GM08714 (cell line): ENCODE measurements at regions not wholly inside any gene's neighbourhood (a gene's known extent, or its start where the extent isn't known, plus 50 kb on each side); places are given as distances from the start of the nearest gene placed in this dataset.

Source experiments
- H3K4me3 ChIP-seq: fragments of 200-500 bp; sonication (Bioruptor generic); 2 replicates; pipeline ENCODE4 v1.5.1; 2014; ENCODE audit warnings: mild to moderate bottlenecking, low read length, inconsistent platforms
- ZNF274 ChIP-seq: IDR thresholded peaks from 2 replicates; pipeline ENCODE4 v1.6.1; 2012; ENCODE audit warnings: mild to moderate bottlenecking, low read depth, low read length

GRCh38 chr20:54897787-54898186 lies 422.4 kb downstream of the DOK5 start:
- no peak overlapping the region for H3K4me3 ChIP-seq
- TF ChIP-seq ZNF274, result no peak

GRCh38 chr20:54891907-54892306 lies 416.5 kb downstream of the DOK5 start:
- H3K4me3 ChIP-seq, result no peak overlapping the region
- TF ChIP-seq ZNF274, result no peak

- TF ChIP-seq ZNF274, result no peak
Observed at GRCh38 chr20:54879393-54879792, 404.0 kb downstream of the DOK5 start.

GRCh38 chr20:54875307-54875706 lies 399.9 kb downstream of the DOK5 start:
- no peak for TF ChIP-seq ZNF274

More at GRCh38 chr20:54879393-54879792, 404.0 kb downstream of the DOK5 start:
- H3K4me3 ChIP-seq, result no peak overlapping the region

GRCh38 chr20:54874718-54875117 lies 399.3 kb downstream of the DOK5 start:
- H3K4me3 ChIP-seq, result no peak overlapping the region
- no peak for TF ChIP-seq ZNF274

More at GRCh38 chr20:54875307-54875706, 399.9 kb downstream of the DOK5 start:
- no peak overlapping the region for H3K4me3 ChIP-seq

GRCh38 chr20:54872440-54872839 lies 397.0 kb downstream of the DOK5 start:
- TF ChIP-seq ZNF274, result no peak
- no peak overlapping the region for H3K4me3 ChIP-seq

- no peak overlapping the region for H3K4me3 ChIP-seq
- no peak for TF ChIP-seq ZNF274
Observed at GRCh38 chr20:54869765-54870164, 394.4 kb downstream of the DOK5 start.

GRCh38 chr20:54865273-54865672 lies 389.9 kb downstream of the DOK5 start:
- no peak overlapping the region for H3K4me3 ChIP-seq
- TF ChIP-seq ZNF274, result no peak

- no peak overlapping the region for H3K4me3 ChIP-seq
- no peak for TF ChIP-seq ZNF274
Observed at GRCh38 chr20:54860716-54861115, 385.3 kb downstream of the DOK5 start.

- no peak overlapping the region for H3K4me3 ChIP-seq
- TF ChIP-seq ZNF274, result no peak
Observed at GRCh38 chr20:54856202-54856601, 380.8 kb downstream of the DOK5 start.

- TF ChIP-seq ZNF274, result no peak
- no peak overlapping the region for H3K4me3 ChIP-seq
Observed at GRCh38 chr20:54849741-54850140, 374.3 kb downstream of the DOK5 start.

- TF ChIP-seq ZNF274, result no peak
- H3K4me3 ChIP-seq, result no peak overlapping the region
Observed at GRCh38 chr20:54848984-54849538, 373.7 kb downstream of the DOK5 start.

GRCh38 chr20:54848262-54848661 lies 372.9 kb downstream of the DOK5 start:
- no peak for TF ChIP-seq ZNF274
- H3K4me3 ChIP-seq, result no peak overlapping the region

- no peak for TF ChIP-seq ZNF274
Observed at GRCh38 chr20:54846948-54847347, 371.6 kb downstream of the DOK5 start.

GRCh38 chr20:54844346-54844745 lies 369.0 kb downstream of the DOK5 start:
- TF ChIP-seq ZNF274, result no peak
- H3K4me3 ChIP-seq, result no peak overlapping the region

More at GRCh38 chr20:54846948-54847347, 371.6 kb downstream of the DOK5 start:
- no peak overlapping the region for H3K4me3 ChIP-seq

GRCh38 chr20:54843865-54844264 lies 368.5 kb downstream of the DOK5 start:
- H3K4me3 ChIP-seq, result no peak overlapping the region
- no peak for TF ChIP-seq ZNF274

- H3K4me3 ChIP-seq, result no peak overlapping the region
- no peak for TF ChIP-seq ZNF274
Observed at GRCh38 chr20:54843431-54843830, 368.0 kb downstream of the DOK5 start.
